ENCODE measurements at regions not wholly inside any gene's neighbourhood (a gene's known extent, or its start where the extent isn't known, plus 50 kb on each side); places are given as distances from the start of the nearest gene placed in this dataset.

- no peak for TF ChIP-seq CHD7 (IDR thresholded peaks at IDR 0.05; ENCODE audit: insufficient replicate concordance, low read length)
- no peak for TF ChIP-seq PHF8 (conservative IDR thresholded peaks at IDR 0.05; ENCODE audit: low read depth, low read length)
- TF ChIP-seq EZH2 (IDR thresholded peaks at IDR 0.05; ENCODE audit: low read depth, low read length, severe bottlenecking), result no peak
- no peak for TF ChIP-seq TAF1 (IDR thresholded peaks at IDR 0.05; ENCODE audit: low read depth, low read length)
Observed at GRCh38 chr14:54310151-54310850, 86.5 kb upstream of the CDKN3 start (continued).
